Stimulated activated CD4-positive, alpha-beta T cell treated with anti-CD3 and anti-CD28 coated beads, TNF-alpha, amount 100 ng/mL, for 48 hours (primary cell): ENCODE measurements at regions not wholly inside any gene's neighbourhood (a gene's known extent, or its start where the extent isn't known, plus 50 kb on each side); places are given as distances from the start of the nearest gene placed in this dataset.
"Not testable (repeated sequence)": the region's sequence is repeated elsewhere in the genome, so short reads cannot be mapped to it uniquely, and the experiment has no call there.

ENCODE experiments used
- DNase-seq, 3 donors: peaks; one replicate each; pipeline ENCODE4 v3.0.0-alpha.2; 2020; ENCODE audit warnings: low read depth in 3 of 3

DNA sequence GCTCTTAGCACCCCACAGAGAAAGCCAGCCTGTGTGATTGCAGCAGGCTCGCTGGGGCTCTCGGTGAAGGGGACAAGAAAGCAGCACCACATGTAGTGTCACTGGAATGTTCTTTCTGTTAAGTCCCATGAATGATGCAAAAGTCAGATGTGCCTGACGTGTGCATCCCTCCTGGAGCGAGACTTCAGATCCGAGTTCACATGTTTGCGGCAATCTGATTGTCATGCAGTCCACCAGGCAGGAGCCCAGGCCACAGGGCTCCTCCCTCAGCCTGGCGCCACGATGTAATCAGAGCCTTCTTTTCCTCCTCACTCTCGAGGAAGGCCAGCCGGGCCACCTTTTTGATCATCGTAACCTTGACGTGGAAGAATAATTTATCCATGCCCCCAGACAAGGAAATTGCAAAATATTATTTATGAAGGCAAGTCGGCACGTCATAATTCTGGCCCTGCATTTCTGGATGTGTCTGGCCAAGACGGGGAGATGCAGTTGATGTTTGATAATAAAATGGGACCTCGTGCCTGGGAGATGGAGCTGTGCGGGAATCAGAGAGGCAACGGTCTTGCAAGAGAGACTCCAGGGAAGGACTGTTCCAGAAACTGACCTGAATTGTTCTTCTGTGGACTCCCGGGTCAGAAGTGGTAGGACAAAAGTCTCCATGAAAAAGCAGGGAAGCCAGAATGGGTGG is 214.6 kb downstream of the PHETA1 start:
- DNase-seq: no peak

DNA sequence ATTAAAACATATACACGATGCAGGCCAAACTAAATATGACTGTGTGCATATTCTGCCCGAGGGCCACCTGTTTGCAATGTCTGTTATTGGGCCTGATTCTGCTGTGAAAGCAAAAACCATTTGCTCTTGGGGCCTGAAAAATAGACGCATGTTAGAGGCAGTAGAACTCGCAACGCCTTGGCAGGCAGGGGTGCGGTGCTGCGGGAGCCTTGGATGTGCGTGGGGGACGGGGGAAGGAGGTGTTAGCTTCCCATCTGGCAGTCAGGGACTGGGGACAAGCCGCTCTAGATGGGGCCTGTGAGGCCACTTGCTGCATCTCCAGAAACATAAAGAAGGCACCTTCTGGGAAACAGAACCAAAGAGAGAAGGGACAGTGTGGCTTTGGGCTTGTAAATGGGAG is 216.3 kb downstream of the PHETA1 start:
- DNase-seq: no peak

DNA sequence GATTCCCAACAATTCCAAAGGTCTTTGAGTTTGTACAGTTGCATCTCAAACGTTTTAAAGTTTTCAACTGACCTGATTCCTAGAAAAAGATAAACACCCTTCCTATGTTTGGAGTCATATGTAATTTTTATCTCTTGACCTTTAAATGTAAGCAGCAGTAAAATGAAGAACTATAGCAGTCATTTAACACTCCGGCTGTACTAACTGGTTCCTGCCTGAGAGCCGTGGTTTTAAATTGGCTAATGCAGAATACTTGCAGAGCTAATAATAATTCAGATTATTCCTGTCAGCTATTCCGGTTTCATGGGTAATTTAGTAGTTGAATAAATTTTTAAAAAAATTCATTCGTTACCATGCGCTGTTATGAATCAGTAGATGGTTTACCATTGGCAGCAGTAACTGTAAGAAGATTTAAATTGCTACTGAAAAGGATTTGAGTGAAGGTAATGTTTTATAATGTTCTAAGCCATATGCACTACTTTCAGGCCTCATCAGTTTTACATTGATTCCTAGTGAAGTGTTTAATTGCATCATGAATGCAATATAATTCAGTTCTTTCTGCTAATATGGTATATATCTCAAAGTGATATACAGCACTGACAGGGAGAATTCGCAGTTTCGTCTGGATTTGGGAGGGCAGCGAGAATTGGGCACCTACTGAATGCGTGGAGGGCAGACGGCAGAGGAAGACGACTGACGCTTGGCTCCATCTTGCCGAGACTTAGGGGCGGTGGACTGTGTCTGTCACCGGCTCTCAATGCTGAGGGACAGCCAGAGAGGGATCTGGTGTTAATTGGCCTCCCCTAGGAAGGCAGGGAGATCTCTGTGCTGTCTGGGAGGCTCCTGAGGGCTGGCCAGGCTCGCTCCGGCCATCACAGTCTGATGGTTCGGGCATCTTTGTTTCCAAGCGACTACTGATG is 217.7 kb downstream of the PHETA1 start:
- DNase-seq: no peak

DNA sequence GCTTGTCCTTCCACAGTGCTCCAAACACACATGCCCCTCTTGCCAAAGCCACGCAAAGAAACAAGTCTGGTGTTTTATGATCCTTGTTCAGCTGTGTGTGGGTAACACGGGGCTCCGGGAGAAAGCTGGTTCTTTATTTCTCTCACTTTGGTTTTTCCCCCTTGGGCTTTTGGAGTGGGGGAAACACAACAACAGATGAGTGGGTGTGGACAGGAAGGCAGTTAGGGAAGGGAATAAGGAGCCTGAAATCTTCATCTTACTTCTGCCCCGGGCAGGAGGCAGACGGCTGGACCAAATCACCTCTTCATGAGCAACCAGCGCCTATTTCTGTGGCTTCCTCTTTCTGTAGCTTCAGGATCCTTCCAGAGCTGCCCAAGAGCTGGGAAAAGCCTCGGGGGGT is 218.5 kb downstream of the PHETA1 start:
- DNase-seq: no peak

DNA sequence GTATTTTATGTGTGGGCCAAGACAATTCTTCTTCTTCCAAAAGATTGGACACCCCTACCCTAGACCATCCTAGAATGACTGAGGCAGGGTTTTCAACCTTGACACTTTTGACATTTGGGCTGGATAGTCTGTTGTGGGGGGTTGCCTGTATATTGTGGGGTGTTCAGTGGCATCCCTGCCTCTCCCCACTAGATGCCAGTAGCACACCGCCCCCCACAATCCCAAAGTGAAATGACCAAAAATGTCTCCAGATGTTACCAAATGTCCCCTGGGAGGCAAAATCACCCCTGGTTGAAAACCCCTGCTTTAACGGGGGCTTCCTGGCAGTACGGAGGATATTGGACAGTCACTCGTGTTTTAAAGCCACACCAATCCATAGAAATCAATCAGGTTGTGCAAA is 219.6 kb downstream of the PHETA1 start:
- DNase-seq: no peak

DNA sequence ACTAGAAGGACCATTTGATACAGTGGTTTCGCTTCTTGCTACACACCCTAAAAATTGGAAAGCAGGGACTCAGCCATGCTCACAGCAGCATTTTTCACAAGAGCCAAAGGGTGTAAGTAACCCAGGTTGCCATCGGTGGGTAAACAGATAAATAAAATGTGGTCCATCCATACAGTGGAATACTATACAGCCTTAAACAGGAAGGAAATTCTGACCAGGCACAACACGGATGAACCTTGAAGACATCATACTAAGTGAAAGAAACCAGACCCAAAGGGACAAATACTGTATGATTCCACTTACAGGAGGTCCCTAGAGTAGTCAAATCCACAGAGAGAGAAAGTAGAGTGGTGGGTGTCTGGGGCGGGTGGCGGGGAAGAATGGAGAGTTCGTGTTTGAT is 220.9 kb downstream of the PHETA1 start:
- DNase-seq: no peak

DNA sequence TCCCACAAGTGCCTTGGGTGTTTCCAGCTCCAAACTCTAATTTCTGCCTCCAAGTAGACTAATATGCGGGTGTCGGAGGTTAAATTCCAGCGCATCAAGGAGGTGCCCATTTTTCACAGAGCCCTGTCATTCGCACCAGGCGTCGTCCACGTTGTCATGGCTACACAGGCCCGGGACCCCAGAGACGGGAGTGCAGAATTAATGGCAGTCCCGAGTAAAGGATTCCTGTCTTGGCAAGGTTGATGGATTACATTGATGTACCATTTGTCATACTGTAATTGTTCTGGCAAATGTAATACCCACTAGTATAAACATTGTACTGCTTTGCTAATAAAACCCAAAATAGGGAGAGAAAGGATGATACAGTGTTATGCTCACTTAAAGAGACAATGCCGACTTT is 222.9 kb upstream of the MYL2 start:
- no peak for DNase-seq

DNA sequence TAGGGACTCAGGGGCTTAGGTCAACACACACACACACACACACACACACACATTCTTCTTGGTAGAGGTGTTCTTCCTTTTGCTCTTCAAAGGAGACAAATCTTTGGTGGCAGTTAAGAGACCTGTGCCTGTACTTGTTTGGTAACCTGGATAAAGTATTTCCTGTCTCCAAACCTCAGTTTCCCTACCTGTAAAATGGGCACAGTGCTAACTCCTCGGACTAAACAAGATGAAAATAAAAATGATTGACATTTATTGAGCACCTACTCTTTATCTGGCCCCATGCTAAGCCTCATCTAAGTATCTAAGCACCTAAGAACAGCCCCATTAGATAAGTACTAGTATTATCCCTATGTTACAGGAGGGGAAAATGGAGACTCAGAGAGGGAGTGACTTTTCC is 220.8 kb upstream of the MYL2 start:
- DNase-seq: no peak

DNA sequence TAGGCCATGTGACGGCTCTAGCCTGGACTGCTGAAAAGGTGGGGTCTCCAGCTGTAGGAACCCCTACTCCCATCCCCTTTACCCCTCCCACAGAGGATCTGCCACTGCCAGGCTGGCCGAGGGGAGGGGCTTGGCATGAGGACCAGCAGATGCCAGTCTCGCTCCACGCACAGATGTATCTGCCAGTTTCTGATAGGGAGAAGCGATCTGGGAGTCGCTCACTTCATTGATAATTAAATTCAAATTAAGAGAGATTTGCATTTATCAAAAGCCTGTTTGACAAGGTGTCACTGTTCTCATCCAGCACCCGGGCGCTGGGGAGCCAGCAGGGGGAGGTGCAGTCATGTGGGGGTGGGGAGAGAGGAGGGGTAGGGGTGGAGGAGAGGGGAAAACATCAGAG is 217.6 kb upstream of the MYL2 start:
- no peak for DNase-seq

DNA sequence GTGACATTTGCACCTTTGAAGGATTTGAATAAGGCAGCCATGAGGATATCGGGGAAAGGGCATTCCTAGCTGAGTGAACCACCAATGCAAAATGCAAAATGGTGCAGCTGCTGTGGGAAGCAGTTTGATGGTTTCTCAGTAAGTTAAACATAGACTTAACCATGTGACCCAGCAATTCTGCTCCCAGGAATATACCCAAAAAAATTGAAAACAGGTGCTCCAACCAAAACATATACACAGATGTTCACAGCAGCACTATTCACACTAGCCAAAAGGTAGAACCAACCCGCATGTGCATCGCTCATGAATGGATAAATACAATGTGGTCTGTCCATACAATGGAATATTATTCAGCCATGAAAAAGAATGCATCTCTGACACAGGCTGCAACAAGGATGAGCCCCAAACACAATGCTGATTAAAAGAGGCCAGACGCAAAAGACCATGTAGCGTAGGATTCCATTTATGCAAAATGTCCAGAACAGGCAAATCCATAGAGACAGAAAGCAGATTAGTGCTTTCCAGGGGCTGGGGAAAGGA is 215.0 kb upstream of the MYL2 start:
- no peak for DNase-seq

DNA sequence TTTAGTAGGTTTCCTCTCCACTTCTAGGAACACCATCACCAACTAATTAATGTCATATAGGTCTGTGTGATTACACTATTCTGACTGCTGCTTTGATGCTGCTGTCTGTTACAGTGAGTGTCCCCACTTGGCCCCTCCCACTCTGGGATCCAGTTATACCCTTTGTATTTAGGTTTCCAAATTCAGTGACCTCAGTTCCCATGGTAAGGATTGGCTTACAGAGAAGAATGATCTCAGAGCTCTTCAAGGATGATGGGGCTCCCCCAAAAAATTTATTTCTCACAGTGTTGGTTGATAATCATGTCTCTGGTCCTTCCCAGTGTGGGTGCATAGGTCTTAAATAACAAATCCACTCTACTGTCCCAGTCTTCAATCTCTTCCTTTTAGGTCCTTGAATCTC is 210.0 kb upstream of the MYL2 start:
- DNase-seq: no peak

DNA sequence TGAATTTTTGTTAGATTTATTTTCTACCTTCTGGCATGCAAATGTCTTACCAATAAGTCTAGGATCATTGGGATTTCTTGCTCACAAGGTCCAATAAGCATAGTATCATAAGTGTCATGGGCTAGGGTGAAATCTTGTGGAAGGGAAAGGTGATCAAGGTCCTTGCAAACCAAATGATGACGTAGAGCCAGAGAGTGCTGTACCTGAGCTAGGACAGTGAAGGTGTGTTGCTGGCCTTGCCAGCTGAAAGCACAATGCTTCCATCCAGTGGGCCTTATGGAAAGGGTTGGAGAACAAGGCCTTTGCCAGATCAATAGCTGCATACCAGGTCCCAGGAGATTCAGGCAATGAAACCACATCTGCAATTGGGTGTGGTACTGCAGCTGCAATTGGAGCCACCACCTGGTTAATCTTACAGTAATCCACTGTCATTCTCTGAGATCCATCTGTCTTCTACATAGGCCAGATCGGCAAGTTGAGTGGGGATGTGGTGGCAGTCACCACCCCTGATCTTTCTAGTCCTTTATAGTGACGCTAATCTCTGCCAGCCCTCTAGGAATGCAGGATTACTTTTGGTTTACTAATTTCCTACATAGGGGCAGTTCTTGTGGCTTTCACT is 208.9 kb upstream of the MYL2 start:
- DNase-seq: no peak

DNA sequence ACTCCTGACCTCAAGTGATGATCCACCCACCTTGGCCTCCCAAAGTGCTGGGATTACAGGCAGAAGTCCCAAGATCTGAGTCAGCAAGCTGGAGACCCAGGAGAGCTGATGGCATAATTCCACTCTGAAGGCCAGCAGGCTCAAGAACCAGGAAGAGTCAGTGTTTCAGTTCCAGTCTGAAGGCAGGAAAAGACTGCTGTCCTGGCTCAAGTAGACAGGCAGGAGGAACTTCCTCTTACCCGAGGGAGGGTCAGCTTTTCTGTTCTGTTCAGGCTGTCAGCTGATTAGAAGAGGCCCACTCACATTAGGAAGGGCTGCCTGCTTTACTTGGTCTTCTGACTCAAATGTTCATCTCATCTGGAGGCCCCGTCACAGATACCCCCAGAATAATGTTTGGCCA is 206.0 kb upstream of the MYL2 start:
- DNase-seq: no peak

DNA sequence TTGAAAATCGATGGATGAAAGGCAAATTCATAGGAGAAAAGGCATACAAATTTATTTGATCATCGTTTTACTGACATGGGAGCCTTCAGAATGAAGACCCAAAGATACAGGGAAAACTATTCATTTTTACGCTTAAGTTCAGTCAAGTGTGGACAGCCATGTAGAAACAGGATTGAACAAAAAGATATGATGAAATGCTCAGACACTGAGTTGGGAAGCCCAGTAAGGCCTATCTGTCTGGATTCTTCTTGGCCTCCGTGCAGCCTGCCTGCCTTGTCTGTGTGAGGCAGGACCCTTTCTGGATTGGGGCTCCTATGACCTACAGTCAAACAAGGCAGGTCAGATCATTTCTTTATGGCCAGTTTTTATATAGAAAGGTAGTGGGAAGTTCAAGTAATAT is 203.8 kb upstream of the MYL2 start:
- DNase-seq: no peak

DNA sequence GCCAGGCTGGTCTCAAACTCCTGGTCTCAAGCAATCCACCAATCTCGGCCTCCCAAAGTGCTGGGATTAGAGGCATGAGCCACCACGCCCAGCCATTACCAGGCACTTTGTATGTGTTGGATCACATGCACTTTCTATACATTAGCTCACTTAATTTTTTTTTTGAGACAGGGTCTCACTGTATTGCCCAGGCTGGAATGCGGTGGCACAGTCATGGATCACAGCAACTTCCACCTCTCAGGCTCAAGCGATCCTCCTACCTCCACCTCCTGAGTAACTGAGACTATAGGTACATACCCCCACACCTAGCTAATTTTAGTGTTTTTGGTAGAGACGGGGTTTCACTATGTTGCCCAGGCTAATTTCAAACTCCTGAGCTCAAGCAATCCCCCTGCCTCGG is 203.0 kb upstream of the MYL2 start:
- DNase-seq: no peak

DNA sequence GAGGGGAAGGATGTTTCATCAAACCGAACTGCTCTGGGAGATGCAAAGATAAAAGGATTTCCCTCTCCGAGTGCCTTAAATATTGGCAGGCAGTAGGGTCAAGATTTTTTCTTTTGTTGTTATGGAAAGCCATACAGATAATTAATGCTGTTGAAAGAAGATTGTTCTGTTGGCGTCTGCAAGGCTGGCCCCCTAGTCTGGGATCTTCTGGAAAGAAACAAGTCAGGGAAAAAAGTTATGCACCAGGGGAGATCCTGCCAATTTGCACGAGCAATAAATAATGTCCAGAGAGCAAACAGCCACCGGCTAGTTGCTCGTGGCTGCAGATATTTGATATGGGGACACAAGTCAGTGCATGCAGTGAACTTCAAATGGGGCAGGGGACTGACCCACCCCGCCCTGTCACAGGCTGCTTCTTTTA is 202.1 kb upstream of the MYL2 start:
- DNase-seq: no peak

DNA sequence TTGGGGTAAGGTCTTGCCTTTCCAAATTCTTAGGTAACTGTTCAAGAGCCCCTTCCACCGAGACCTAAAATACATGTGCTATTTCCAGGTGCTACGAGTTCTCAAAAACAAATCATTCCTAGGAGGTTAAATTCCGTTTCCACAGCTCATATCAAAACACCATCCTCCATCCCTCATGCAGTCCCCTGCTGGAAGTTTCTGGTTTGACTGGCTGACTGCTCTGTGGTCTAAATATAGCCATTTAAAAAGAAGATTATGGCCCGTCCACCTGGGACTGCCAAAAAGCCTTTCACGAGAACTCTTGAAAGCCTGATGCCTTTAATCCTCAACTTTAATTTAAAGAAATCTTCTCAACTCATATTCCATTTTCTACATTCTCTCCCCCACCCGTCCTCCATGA is 201.5 kb upstream of the MYL2 start:
- DNase-seq: no peak

DNA sequence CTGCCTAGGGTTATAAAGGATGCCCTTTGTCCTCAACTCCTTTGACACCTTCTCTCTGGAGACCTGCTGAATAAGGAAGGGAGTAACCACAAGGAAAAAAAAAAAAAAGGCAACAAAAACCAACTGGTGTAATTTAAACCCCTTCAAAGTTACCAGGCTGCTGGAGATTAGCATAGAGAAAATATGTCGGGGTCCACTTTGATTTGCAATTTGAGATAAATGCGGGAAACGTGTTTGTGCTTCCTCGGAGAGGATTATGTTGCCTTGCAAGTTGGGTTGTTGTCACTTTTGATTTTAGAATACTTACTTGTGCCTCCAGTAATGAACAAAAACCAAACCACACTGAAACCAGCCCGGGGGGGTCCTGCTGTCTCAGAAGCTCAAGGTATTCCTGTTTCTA is 200.2 kb upstream of the MYL2 start:
- DNase-seq: no peak

DNA sequence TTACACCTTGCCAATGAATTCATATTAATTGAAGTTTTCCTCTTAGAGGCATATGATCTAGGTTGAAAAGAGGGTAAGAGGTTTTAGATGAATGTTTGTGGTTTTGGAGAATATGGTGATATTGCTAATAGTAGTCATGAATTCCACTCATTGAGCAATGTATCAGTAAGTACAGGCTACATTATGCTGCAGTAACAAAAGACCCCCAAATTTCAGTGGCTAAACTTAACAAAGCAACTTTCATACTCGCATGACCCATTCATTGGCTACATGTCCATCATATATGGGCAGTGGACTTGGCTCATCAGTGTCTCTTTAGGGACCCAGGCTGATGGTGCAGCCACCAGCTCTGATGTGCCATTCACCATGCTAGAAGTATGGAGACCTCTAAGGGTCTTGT is 196.6 kb upstream of the MYL2 start:
- DNase-seq: no peak

DNA sequence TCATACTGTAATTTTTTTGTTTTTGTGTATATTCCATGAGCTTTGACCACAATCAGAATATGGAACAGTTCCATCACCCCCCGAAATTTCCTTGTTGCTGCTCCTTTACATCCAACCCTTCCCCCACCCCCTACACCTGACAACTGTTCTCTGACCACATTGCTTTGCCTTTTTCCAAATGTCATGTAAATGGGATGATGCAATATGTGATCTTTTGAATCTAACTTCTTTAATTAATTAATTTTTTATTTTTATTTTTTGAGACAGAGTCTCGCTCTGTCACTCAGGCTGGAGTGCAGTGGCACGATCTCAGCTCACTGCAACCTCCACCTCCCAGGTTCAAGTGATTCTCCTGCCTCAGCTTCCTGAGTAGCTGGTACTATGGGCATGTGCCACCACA is 192.9 kb upstream of the MYL2 start:
- not testable (repeated sequence) for DNase-seq

DNA sequence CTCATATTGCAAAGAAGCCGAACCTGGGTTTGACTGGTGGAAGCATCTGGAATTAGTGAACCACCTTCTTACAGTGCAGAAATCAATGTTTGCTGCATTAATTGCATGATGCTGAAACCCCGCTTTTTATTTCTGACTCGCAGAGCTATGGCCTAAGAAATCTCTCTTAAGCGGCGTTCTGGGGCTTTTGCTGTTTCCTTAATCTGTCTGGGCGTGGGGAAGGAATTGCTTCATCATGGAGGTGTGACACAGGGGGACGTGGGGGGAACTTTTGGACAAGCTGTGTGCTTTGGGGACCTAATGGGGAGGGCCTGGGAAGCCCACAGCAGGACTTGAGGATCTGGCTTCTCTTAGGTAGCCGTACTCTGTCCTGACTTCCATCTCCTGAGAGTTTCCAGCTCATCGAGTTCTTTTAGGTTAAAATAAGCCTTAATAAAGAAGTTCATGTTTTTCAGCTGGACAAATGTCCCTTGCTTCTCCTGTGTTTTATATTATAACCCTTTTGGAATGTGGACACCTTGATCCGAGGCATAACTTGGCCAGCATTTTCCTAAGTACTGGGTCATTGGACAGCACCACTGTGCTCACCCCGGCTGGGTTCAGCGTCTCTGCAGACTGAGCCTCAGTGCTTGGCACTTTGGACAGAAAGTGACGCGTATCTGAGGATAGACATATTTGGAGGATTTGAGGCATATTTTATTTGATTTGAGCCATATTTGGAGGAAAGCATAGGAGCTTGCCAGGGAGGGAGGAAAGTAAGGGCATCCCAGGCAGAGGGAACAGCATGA is 192.1 kb upstream of the MYL2 start:
- DNase-seq: no peak

DNA sequence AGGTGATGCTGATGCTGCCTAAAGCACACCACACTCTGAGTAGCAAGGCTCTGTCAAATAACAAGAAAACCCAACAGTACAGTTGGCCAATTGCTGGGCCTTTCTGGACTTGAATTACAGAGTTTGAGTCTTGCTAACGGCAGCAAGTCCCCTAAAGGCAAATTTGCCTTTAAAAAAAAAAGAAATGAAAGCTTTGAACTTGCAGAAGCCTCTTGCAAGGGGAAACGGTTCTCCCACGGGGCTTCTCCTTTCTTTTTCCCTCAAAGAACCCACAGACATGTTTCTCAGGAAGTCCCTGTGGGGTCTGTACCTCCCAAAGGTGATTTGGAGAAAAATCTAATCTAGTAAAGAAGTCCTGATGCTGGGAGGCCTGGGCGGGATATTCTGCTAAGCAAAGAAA is 191.3 kb upstream of the MYL2 start:
- no peak for DNase-seq
